ENCODE measurements at regions not wholly inside any gene's neighbourhood (a gene's known extent, or its start where the extent isn't known, plus 50 kb on each side); places are given as distances from the start of the nearest gene placed in this dataset.

DNA sequence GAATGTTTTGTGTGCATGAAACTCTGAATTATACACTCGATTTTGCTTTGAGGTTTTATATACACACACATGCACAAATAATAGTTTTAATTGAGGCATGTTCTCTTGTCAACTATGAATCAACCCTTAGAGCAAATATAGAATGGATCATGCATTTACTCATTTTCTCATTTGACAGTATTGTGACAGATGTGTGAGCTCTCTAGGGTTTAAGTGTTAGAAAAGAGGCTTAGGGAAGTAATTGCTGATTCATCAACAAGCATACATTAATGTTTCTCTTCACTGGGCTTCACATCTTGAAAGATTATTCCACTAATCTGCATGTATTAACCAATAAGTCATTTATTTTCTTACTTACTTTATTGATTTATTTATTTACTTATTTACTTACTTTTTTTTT lies 1356.8 kb upstream of the ACO1 start:
- TF ChIP-seq, protein P1, sequence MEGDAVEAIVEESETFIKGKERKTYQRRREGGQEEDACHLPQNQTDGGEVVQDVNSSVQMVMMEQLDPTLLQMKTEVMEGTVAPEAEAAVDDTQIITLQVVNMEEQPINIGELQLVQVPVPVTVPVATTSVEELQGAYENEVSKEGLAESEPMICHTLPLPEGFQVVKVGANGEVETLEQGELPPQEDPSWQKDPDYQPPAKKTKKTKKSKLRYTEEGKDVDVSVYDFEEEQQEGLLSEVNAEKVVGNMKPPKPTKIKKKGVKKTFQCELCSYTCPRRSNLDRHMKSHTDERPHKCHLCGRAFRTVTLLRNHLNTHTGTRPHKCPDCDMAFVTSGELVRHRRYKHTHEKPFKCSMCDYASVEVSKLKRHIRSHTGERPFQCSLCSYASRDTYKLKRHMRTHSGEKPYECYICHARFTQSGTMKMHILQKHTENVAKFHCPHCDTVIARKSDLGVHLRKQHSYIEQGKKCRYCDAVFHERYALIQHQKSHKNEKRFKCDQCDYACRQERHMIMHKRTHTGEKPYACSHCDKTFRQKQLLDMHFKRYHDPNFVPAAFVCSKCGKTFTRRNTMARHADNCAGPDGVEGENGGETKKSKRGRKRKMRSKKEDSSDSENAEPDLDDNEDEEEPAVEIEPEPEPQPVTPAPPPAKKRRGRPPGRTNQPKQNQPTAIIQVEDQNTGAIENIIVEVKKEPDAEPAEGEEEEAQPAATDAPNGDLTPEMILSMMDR (conservative IDR thresholded peaks at IDR 0.05 in 1 of 2, IDR thresholded peaks at IDR 0.05 in 1 of 2; ENCODE audit: extremely low read depth in 1 of 2, insufficient read depth in 1 of 2, low read depth in 1 of 2, low read length in 2 of 2), result no peak
- no peak for TF ChIP-seq EZH2 (IDR thresholded peaks at IDR 0.05; ENCODE audit: borderline replicate concordance, low read length)

Measured in mammary epithelial cell (primary cell).